ENCODE measurements at regions not wholly inside any gene's neighbourhood (a gene's known extent, or its start where the extent isn't known, plus 50 kb on each side); places are given as distances from the start of the nearest gene placed in this dataset.
"Not testable (repeated sequence)": the region's sequence is repeated elsewhere in the genome, so short reads cannot be mapped to it uniquely, and the experiment has no call there.

DNA sequence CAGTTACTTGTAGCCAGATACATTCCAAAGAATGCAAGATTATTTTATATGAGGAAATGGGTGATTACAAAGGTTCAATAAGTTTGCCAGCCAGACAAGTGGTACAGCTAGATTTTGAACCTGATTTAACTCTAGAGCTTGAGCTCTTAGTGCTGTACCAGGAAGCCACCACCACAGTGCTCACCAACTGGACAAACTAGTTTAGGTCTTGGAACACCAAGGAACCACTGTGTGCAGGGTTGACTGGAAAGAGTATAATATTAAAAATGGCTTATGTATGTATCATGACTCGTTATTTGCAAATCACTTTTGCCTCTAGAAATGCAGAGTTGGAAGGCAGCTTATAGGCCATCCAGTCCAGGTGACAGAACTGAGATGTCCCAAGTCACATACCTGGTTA is 177.2 kb downstream of the TXNL1 start:
- ATAC-seq (no peak), DNase-seq (no peak)
- Mint-ChIP-seq H3K27me3 (no peaks in the 10 kb centered on the region), H3K4me1 (no peaks in the 10 kb centered on the region), H3K4me3 (no peak overlapping the region), H3K27ac (no peak overlapping the region), H3K36me3 (ENCODE audit: low read depth) (no peaks in the 10 kb centered on the region), H3K9me3 (ENCODE audit: low read depth) (peaks cover 16% of the 10 kb centered on the region)
- ChIA-PET POLR2A (no interaction called here), CTCF (no interaction called here)
- intact Hi-C loops (cut with DNase I, micrococcal nuclease) = no loop called here

DNA sequence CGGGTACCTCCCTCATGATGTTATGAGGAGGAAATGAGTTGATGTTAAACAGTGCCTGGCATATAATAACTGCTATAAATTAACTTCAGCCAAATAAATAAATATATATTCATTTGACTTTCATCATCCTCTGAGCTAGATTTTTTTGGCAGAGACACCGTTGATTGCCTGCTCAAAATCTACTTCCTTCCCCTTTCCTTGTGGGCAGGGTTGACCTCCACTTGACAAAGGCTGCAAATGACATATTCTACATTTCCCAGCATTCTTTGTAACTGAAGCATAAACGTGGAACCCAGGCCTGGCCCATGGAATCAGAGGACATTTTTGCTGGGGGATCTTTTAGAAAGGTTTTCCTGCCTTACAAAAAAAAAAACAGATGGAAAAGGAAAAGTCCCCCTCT is 177.8 kb downstream of the TXNL1 start:
- intact Hi-C loops (cut with DNase I, micrococcal nuclease) = no loop called here
- Mint-ChIP-seq H3K36me3 (ENCODE audit: low read depth) (no peaks in the 10 kb centered on the region), H3K4me3 (no peak overlapping the region), H3K9me3 (ENCODE audit: low read depth) (peaks cover 12% of the 10 kb centered on the region), H3K27ac (no peak overlapping the region), H3K27me3 (no peaks in the 10 kb centered on the region), H3K4me1 (no peaks in the 10 kb centered on the region)
- POLR2A ChIA-PET = no interaction called here
- ATAC-seq (no peak), DNase-seq (no peak)
- CTCF ChIA-PET = interaction anchor here (0.6 kb wide), 1 partner anchor 73 kb away, joined by 4 read pairs; no protein-coding TSS in a partner anchor

DNA sequence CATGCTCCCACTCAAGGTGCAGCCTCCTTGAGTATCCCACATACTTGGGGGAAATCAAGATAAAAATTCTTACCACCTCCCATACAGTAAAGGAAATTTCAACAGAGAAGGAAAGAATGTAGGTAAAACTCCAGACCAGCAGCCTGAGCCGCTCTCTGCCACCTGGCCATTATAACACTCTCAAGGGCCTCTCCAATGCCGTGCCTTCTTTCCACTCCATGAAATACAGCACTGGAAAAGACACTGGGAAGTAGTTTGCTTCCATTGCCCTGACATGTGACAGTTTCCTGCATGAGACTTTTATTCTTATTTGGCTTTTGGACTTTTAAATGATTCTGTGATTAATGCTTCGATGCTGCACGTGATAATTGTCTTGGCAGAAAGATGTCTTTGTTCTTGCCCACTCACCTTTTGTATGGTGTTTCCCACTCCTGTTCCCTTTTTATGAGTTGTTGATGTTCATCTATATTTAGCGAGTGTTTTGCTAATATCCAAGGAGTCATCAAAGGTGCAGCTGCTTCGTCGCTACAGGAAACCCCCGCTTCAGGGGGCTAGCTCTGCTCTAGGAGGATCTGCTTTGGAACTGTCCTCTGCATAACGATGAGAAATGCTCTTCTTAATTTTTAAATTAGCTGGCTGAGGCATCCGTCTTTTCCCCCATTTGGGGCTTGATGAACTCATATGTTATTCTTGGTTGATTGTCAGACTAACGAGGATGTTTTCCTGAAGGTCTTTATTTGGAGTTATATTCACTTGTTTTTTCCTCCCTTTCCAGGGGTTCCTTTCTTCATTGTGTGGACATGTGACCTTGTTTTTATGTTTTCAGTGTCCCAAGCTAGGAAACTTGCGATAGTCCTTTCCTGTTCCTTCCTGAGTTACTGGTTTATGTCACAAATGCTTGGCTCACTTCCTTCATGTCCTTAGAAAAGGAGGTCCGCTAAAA is 179.4 kb downstream of the TXNL1 start:
- ATAC-seq = no peak
- intact Hi-C loops (cut with DNase I, micrococcal nuclease) = no loop called here
- CTCF ChIA-PET = no interaction called here
- Mint-ChIP-seq H3K4me1 (no peaks in the 10 kb centered on the region), H3K27ac (no peak overlapping the region), H3K36me3 (ENCODE audit: low read depth) (no peaks in the 10 kb centered on the region), H3K27me3 (peaks cover under 1% of the 10 kb centered on the region), H3K4me3 (no peak overlapping the region), H3K9me3 (ENCODE audit: low read depth) (peaks cover 5% of the 10 kb centered on the region)
- DNase-seq = no peak
- POLR2A ChIA-PET = no interaction called here

DNA sequence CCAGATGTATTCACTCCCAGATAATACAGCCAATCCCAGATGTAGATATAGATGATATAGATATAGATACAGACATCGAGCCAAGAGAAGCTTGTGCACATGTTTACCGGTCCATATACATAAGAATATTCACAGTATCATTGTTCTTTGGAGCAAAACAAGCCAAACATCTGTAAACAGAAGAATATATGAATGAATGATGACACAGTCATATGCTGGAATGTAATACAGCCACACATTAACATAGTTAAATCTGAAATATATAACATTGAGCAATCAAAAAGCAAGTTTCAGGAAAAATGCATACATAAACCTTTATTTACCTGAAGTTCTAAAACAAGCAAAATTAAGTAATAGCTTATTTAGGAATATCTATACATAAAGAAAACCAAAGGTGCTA is 182.5 kb downstream of the TXNL1 start:
- Mint-ChIP-seq H3K36me3 (ENCODE audit: low read depth) (no peaks in the 10 kb centered on the region), H3K27me3 (peaks cover 2% of the 10 kb centered on the region), H3K9me3 (ENCODE audit: low read depth) (no peaks in the 10 kb centered on the region), H3K27ac (no peak overlapping the region), H3K4me3 (no peak overlapping the region), H3K4me1 (no peaks in the 10 kb centered on the region)
- ChIA-PET CTCF (no interaction called here), POLR2A (no interaction called here)
- intact Hi-C loops (cut with DNase I, micrococcal nuclease) = no loop called here
- no peak for DNase-seq
- ATAC-seq = no peak

DNA sequence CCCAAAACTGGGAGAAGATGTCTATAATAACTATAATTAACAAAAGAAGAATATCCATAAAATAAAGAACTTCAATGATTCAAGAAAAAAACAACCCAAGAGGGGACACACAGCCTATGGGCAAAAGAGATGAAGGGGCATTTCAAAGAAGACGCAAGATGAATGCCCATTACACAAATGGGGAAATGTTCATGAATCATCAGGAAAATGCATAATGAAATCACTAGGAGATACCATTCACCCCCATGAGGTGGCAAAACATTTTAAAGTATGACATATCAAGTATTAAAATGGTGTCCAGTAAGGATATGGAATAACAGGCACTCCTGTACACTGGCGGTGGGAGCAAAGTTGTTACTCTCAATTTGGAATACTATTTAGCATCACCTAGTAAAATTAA is 183.3 kb downstream of the TXNL1 start:
- intact Hi-C loops (cut with DNase I, micrococcal nuclease) = no loop called here
- no peak for ATAC-seq

DNA sequence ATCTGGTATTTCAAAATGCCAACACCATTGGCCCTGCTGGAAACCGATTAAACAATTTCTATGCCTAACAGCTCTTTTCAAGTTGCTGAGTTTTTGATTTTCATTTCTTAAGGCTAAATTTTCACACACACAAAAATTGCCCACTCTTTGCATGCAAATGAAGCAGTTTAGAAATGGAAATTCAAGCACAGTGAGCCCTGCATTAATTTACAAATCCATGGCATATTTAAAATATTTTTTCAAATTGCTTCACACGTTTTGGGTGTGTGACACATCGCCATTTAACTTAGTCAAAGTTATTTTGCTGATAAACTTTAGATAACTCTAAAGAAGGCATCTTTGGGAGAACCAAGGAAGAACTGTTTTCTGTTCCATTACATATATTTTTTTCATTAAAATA is 184.8 kb downstream of the TXNL1 start:
- CTCF ChIA-PET = interaction anchor here (0.7 kb wide), 1 partner anchor 27 kb away, joined by 3 read pairs; no protein-coding TSS in a partner anchor
- Mint-ChIP-seq H3K9me3 (ENCODE audit: low read depth) (no peaks in the 10 kb centered on the region), H3K4me3 (no peak overlapping the region), H3K4me1 (no peaks in the 10 kb centered on the region), H3K27ac (no peak overlapping the region), H3K27me3 (peaks cover 2% of the 10 kb centered on the region), H3K36me3 (ENCODE audit: low read depth) (no peaks in the 10 kb centered on the region)
- no peak for DNase-seq
- ATAC-seq = no peak
- POLR2A ChIA-PET = no interaction called here
- intact Hi-C loops (cut with DNase I, micrococcal nuclease) = no loop called here

More for the DNA sequence above, 183.3 kb downstream of the TXNL1 start:
- Mint-ChIP-seq H3K4me3 (no peak overlapping the region), H3K27me3 (peaks cover 2% of the 10 kb centered on the region), H3K36me3 (ENCODE audit: low read depth) (no peaks in the 10 kb centered on the region), H3K4me1 (no peaks in the 10 kb centered on the region), H3K27ac (no peak overlapping the region), H3K9me3 (ENCODE audit: low read depth) (no peaks in the 10 kb centered on the region)
- DNase-seq = no peak
- CTCF ChIA-PET = no interaction called here
- POLR2A ChIA-PET = no interaction called here

DNA sequence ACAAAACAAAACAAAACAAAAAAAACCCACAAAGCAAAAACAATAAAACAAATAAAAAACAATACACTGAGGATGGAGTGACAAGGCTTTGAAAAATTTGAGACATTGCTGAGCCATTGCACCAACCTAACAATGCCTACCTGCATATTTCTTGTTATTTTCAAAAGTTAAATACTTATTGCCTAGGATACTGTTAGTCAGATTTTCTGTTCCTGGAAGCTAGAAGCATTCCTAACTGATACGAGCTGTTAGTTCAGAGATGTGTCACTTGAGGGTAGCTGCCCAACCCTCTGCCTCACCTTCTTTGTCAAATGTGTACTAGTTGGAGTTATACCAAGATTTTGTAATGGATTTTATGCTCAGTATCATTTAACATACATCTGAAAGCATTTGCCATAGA is 187.2 kb downstream of the TXNL1 start:
- H3K36me3 Mint-ChIP-seq (ENCODE audit: low read depth) = no peaks in the 10 kb centered on the region
- H3K4me3 Mint-ChIP-seq = no peak overlapping the region
- intact Hi-C loops (cut with DNase I, micrococcal nuclease) = no loop called here
- no peak for DNase-seq
- H3K27ac Mint-ChIP-seq = no peak overlapping the region
- no peaks in the 10 kb centered on the region for H3K9me3 Mint-ChIP-seq (ENCODE audit: low read depth)
- ChIA-PET CTCF (no interaction called here), POLR2A (no interaction called here)
- no peaks in the 10 kb centered on the region for H3K4me1 Mint-ChIP-seq
- H3K27me3 Mint-ChIP-seq = peaks cover 2% of the 10 kb centered on the region
- ATAC-seq = peak; percentile 19

DNA sequence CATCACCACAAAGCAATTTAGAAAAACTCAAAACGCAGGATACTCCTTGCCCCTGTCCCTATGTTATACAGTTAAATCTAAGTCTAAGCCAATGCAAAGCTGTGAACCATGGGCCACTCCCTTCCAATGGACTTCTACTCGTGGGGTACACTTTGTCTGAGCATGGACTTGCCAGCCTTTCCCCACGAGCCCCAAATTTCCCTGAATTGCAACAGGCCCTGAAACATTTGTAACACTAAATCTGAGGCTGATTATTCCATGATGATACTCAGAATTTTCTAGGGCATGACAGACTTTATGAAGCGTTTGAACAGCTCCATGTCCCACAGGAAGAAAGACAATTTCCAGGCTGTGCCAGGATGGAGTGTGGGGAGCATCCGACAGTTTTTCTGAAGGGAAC is 189.6 kb downstream of the TXNL1 start:
- DNase-seq (no peak), ATAC-seq (no peak)
- Mint-ChIP-seq H3K27me3 (no peaks in the 10 kb centered on the region), H3K4me1 (no peaks in the 10 kb centered on the region), H3K9me3 (ENCODE audit: low read depth) (no peaks in the 10 kb centered on the region), H3K27ac (no peak overlapping the region), H3K36me3 (ENCODE audit: low read depth) (no peaks in the 10 kb centered on the region), H3K4me3 (no peak overlapping the region)
- intact Hi-C loops (cut with DNase I, micrococcal nuclease) = no loop called here
- POLR2A ChIA-PET = no interaction called here
- CTCF ChIA-PET = no interaction called here

DNA sequence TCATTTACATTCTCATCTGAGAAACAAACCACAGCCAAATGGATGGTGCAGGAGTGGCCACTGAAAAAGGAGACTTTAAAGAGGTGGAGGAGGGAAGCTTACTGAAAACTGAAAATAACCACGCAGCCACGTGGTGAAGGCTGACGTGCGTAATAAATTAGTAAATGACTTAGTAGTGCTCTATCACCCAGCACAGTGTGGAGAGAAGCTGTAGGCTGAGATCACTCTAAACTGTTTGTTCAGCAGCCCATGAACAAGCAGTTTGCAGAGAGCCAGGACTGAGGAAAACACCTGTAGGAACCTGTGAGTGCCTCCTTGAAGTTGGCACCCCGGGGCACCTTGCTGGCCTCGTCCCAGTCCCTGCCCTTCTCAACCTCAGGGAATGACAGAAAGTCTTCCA is 193.0 kb downstream of the TXNL1 start:
- no peaks in the 10 kb centered on the region for H3K36me3 Mint-ChIP-seq (ENCODE audit: low read depth)
- DNase-seq (no peak), ATAC-seq (no peak)
- no peak overlapping the region for H3K27ac Mint-ChIP-seq
- CTCF ChIA-PET = no interaction called here
- H3K4me3 Mint-ChIP-seq = no peak overlapping the region
- H3K9me3 Mint-ChIP-seq (ENCODE audit: low read depth) = peaks cover 10% of the 10 kb centered on the region
- intact Hi-C loops (cut with DNase I, micrococcal nuclease) = no loop called here
- H3K4me1 Mint-ChIP-seq = no peaks in the 10 kb centered on the region
- POLR2A ChIA-PET = no interaction called here
- H3K27me3 Mint-ChIP-seq = no peaks in the 10 kb centered on the region

DNA sequence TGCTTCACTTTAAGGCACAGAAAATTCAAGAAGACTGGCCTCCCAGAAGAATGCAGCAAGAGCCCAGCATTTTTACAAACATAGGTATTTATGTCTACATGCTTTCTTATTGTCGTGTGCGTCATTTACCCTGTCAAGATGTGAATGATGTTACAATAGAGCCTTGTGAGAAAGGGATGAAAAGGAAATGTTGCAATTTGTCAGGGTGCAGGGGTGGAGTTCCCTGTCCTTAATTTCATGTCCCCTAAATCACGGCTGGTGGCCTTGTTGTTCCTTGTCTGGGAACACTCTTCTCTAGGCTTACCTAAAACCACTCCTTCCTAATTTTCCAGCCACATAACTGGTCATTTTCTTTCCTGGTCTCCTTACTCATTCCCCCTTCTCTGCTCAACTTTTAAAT is 194.2 kb downstream of the TXNL1 start:
- Mint-ChIP-seq H3K27ac (no peak overlapping the region), H3K4me1 (no peaks in the 10 kb centered on the region), H3K36me3 (ENCODE audit: low read depth) (no peaks in the 10 kb centered on the region), H3K9me3 (ENCODE audit: low read depth) (peaks cover 14% of the 10 kb centered on the region), H3K4me3 (no peak overlapping the region), H3K27me3 (no peaks in the 10 kb centered on the region)
- intact Hi-C loops (cut with DNase I, micrococcal nuclease) = no loop called here
- ChIA-PET CTCF (no interaction called here), POLR2A (no interaction called here)
- no peak for ATAC-seq
- DNase-seq = no peak

DNA sequence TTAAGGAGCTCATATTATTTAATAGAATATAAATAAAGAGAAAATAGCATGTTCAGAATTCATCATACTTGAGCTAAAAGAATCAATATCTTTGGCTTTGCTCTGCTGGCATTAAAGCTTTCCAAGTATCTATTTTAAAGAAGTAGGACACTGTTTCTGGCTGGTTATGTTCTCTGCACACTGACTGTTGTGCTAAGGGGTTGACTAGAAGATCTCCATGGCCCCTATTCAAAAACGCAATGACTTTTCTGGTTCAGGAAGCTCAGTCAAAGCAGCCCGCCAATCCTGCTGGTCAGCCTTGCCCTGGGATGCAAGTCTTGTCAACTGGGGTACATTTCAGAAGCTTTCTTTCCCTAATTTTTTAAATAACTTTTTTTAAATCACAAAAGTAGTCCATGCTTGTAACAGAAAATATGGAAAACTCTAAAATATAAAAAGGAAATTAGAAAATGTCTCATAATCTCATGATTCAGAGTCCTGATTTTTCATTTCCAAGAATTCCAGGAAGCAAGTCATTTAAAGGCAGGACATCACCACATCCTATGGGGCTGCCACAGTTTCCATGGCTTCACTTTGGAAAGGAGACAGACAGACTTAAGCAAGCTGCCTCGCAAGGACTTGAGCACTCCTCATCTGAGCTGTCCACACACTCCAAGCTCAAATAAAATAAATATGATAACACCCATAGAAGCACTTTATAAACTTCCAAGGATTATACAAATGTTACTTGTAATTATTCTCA is 195.1 kb downstream of the TXNL1 start:
- H3K4me3 Mint-ChIP-seq = no peak overlapping the region
- no peaks in the 10 kb centered on the region for H3K4me1 Mint-ChIP-seq
- peaks cover 14% of the 10 kb centered on the region for H3K9me3 Mint-ChIP-seq (ENCODE audit: low read depth)
- intact Hi-C loops (cut with DNase I, micrococcal nuclease) = no loop called here
- POLR2A ChIA-PET = no interaction called here
- no peaks in the 10 kb centered on the region for H3K27me3 Mint-ChIP-seq
- ATAC-seq = no peak
- CTCF ChIA-PET = interaction anchor here (0.7 to 1.0 kb wide), 2 partner anchors 107 to 388 kb away, joined by 3 read pairs; no protein-coding TSS in a partner anchor
- H3K27ac Mint-ChIP-seq = no peak overlapping the region
- no peak for DNase-seq
- no peaks in the 10 kb centered on the region for H3K36me3 Mint-ChIP-seq (ENCODE audit: low read depth)

DNA sequence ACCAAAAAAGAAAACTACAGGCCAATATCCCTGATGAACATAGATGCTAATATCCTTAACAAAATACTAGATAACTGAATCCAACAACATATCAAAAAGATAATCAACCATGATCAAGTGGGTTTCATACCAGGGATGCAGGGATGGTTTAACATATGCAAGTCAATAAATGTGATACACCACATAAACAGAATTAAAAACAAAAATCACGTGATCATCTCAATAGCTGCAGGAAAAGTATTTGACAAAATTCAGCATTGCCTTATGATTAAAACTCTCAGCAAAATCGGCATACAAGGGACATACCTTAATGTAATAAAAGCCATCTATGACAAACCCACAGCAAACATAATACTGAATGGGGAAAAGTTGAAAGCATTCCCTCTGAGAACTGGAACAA is 199.9 kb downstream of the TXNL1 start:
- ATAC-seq; H3K4me3 Mint-ChIP-seq; DNase-seq; H3K4me1 Mint-ChIP-seq; H3K27ac Mint-ChIP-seq; H3K36me3 Mint-ChIP-seq (ENCODE audit: low read depth); CTCF ChIA-PET; POLR2A ChIA-PET; H3K27me3 Mint-ChIP-seq: not testable (repeated sequence)
- peaks cover 14% of the 10 kb centered on the region for H3K9me3 Mint-ChIP-seq (ENCODE audit: low read depth)
- intact Hi-C loops (cut with DNase I, micrococcal nuclease) = loop anchor here in 1 of 2 experiments (5.0 kb wide), 1 partner anchor 49 kb away; no protein-coding TSS in a partner anchor

Data from activated CD4-positive, alpha-beta T cell treated with anti-CD3 and anti-CD28 coated beads for 36 hours (primary cell).